ENCODE measurements at regions not wholly inside any gene's neighbourhood (a gene's known extent, or its start where the extent isn't known, plus 50 kb on each side); places are given as distances from the start of the nearest gene placed in this dataset.

DNA sequence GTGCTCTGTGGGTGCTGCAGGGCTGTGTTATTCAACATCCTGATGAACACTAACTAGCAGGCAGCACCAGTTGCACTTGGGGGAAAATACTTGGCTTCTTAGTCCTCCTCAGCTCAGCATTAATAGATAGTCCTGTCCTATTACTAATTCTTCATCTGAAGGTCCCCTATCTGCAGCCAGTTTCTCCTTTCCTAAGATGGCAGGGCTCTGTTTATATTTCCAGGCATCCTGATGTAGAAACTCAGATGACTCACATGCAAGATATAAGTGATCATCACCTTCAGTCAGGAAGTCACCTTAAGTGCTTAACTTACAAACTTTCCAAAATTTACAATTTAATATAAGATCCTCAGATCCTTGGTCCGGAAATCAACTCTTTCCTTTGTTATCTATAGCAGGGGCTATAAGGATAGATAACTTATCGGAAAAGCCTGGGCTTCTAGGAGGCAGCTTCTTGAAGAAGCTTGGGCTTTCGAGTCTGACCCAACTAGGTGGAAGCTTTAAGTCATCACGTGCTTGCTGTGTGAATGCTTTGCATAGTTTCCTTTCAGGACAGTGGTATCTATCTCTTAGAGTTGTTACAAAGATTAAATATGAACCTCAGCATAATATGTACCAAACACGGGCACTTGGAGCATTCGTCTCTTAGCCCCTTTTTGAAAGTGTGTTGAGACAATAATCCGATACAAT is 181.0 kb upstream of the GRIP1 start:
- TF ChIP-seq, protein P1, sequence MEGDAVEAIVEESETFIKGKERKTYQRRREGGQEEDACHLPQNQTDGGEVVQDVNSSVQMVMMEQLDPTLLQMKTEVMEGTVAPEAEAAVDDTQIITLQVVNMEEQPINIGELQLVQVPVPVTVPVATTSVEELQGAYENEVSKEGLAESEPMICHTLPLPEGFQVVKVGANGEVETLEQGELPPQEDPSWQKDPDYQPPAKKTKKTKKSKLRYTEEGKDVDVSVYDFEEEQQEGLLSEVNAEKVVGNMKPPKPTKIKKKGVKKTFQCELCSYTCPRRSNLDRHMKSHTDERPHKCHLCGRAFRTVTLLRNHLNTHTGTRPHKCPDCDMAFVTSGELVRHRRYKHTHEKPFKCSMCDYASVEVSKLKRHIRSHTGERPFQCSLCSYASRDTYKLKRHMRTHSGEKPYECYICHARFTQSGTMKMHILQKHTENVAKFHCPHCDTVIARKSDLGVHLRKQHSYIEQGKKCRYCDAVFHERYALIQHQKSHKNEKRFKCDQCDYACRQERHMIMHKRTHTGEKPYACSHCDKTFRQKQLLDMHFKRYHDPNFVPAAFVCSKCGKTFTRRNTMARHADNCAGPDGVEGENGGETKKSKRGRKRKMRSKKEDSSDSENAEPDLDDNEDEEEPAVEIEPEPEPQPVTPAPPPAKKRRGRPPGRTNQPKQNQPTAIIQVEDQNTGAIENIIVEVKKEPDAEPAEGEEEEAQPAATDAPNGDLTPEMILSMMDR (conservative IDR thresholded peaks at IDR 0.05), result no peak
- no peak for TF ChIP-seq ZFX (IDR thresholded peaks at IDR 0.05)
